Loucy (cell line): ENCODE measurements at regions not wholly inside any gene's neighbourhood (a gene's known extent, or its start where the extent isn't known, plus 50 kb on each side); places are given as distances from the start of the nearest gene placed in this dataset.

ENCODE experiments used
- H2AFZ ChIP-seq: fragments of 200-600 bp; sonication (generic); 2 replicates; pipeline ENCODE4 v1.6.0; 2016; ENCODE audit warnings: antibody characterized with exemption, mild to moderate bottlenecking, low read length, moderate library complexity
- H3F3A ChIP-seq: fragments of 200-600 bp; 2 replicates; pipeline ENCODE4 v1.6.0; 2016; ENCODE audit warnings: antibody characterized with exemption, low read depth, mild to moderate bottlenecking
- H3K27me3 ChIP-seq: fragments of 200-600 bp; sonication (generic); 2 replicates; pipeline ENCODE4 v1.6.1; 2014; ENCODE audit warnings: low read length, mild to moderate bottlenecking; ENCODE audit not compliant: insufficient read depth, poor library complexity, severe bottlenecking
- H3K36me3 ChIP-seq: fragments of 200-600 bp; sonication (generic); 2 replicates; pipeline ENCODE4 v1.6.1; 2016; ENCODE audit warnings: low read length; ENCODE audit not compliant: insufficient read depth
- H3K4me1 ChIP-seq: fragments of 200-600 bp; sonication (generic); 2 replicates; pipeline ENCODE4 v1.5.1; 2014; ENCODE audit warnings: low read length, mild to moderate bottlenecking; ENCODE audit not compliant: insufficient read depth, poor library complexity, severe bottlenecking
- H3K4me2 ChIP-seq: fragments of 200-600 bp; sonication (generic); 2 replicates; pipeline ENCODE4 v1.6.0; 2014; ENCODE audit warnings: antibody characterized with exemption, low read length, low read depth, mild to moderate bottlenecking; ENCODE audit not compliant: poor library complexity, severe bottlenecking
- H3K4me3 ChIP-seq: fragments of 200-600 bp; sonication (generic); 2 replicates; pipeline ENCODE4 v1.5.1; 2014; ENCODE audit warnings: low read length, mild to moderate bottlenecking, mixed read lengths; ENCODE audit not compliant: poor library complexity, severe bottlenecking
- H3K79me2 ChIP-seq: fragments of 200-600 bp; sonication (generic); 2 replicates; pipeline ENCODE4 v1.6.1; 2014; ENCODE audit warnings: low read length; ENCODE audit not compliant: insufficient read depth
- H3K9ac ChIP-seq: fragments of 200-600 bp; sonication (generic); 2 replicates; pipeline ENCODE4 v1.6.0; 2014; ENCODE audit warnings: mild to moderate bottlenecking, low read depth, low read length, moderate library complexity; ENCODE audit not compliant: poor library complexity, severe bottlenecking
- H3K9me2 ChIP-seq: fragments of 200-600 bp; sonication (generic); replicated peaks from 2 replicates; pipeline ENCODE4 v1.6.1; 2016; ENCODE audit warnings: low read depth, low read length, mixed read lengths
- H3K9me3 ChIP-seq: fragments of 200-600 bp; sonication (generic); 2 replicates; pipeline ENCODE4 v1.6.1; 2014; ENCODE audit warnings: mild to moderate bottlenecking, antibody characterized with exemption, low read length, low read depth; ENCODE audit not compliant: insufficient read depth
- H4K20me1 ChIP-seq: fragments of 200-600 bp; sonication (generic); 2 replicates; pipeline ENCODE4 v1.6.0; 2014; ENCODE audit warnings: antibody characterized with exemption, low read length, mild to moderate bottlenecking; ENCODE audit not compliant: insufficient read depth, poor library complexity, severe bottlenecking
- CTCF ChIP-seq: fragments of 200-600 bp; sonication (generic); conservative IDR thresholded peaks from 2 replicates; pipeline ENCODE4 v1.5.1; 2014; ENCODE audit warnings: mild to moderate bottlenecking, antibody characterized with exemption, low read length
- EZH2phosphoT487 ChIP-seq: fragments of 200-600 bp; IDR thresholded peaks from 2 replicates; pipeline ENCODE4 v1.6.1; 2018; ENCODE audit warnings: antibody characterized with exemption, mild to moderate bottlenecking, moderate library complexity, borderline replicate concordance

GRCh38 chr18:51397347-51397962, 200.0 kb upstream of the MEX3C start:
- H2AFZ ChIP-seq = no peak overlapping the region
- no peaks in the 10 kb centered on the region for H3K27me3 ChIP-seq
- no peaks in the 10 kb centered on the region for H3K9me3 ChIP-seq
- H3K79me2 ChIP-seq = no peaks in the 10 kb centered on the region
- no peaks in the 10 kb centered on the region for H3K9me2 ChIP-seq
- H3K4me1 ChIP-seq = no peaks in the 10 kb centered on the region
- no peak overlapping the region for H3K9ac ChIP-seq
- H3K4me3 ChIP-seq = no peak overlapping the region
- no peaks in the 10 kb centered on the region for H3F3A ChIP-seq
- no peak overlapping the region for H3K4me2 ChIP-seq
- H4K20me1 ChIP-seq = no peaks in the 10 kb centered on the region
- H3K36me3 ChIP-seq = no peaks in the 10 kb centered on the region
- TF ChIP-seq EZH2phosphoT487 (no peak), CTCF (no peak)

GRCh38 chr18:51398104-51398503, 200.6 kb upstream of the MEX3C start:
- no peak overlapping the region for H3K9ac ChIP-seq

GRCh38 chr18:51399491-51400122, 202.1 kb upstream of the MEX3C start:
- Histone ChIP-seq H3F3A (no peaks in the 10 kb centered on the region), H3K79me2 (no peaks in the 10 kb centered on the region), H3K9me2 (no peaks in the 10 kb centered on the region), H3K4me2 (no peak overlapping the region), H3K9ac (no peak overlapping the region), H4K20me1 (no peaks in the 10 kb centered on the region), H2AFZ (no peak overlapping the region), H3K36me3 (no peaks in the 10 kb centered on the region), H3K27me3 (no peaks in the 10 kb centered on the region), H3K9me3 (no peaks in the 10 kb centered on the region), H3K4me1 (no peaks in the 10 kb centered on the region), H3K4me3 (no peak overlapping the region)
- no peak for TF ChIP-seq EZH2phosphoT487
- TF ChIP-seq CTCF = no peak

More at GRCh38 chr18:51398104-51398503, 200.6 kb upstream of the MEX3C start:
- Histone ChIP-seq H4K20me1 (no peaks in the 10 kb centered on the region), H3K9me3 (no peaks in the 10 kb centered on the region), H3F3A (no peaks in the 10 kb centered on the region), H3K4me1 (no peaks in the 10 kb centered on the region), H3K4me3 (no peak overlapping the region), H2AFZ (no peak overlapping the region), H3K36me3 (no peaks in the 10 kb centered on the region), H3K79me2 (no peaks in the 10 kb centered on the region), H3K9me2 (no peaks in the 10 kb centered on the region), H3K4me2 (no peak overlapping the region), H3K27me3 (no peaks in the 10 kb centered on the region)
- TF ChIP-seq EZH2phosphoT487 (no peak), CTCF (no peak)
